ENCODE measurements at regions not wholly inside any gene's neighbourhood (a gene's known extent, or its start where the extent isn't known, plus 50 kb on each side); places are given as distances from the start of the nearest gene placed in this dataset.
A peak's percentile ranks its signal among the peaks of the same experiment; 100 is the strongest.

DNA sequence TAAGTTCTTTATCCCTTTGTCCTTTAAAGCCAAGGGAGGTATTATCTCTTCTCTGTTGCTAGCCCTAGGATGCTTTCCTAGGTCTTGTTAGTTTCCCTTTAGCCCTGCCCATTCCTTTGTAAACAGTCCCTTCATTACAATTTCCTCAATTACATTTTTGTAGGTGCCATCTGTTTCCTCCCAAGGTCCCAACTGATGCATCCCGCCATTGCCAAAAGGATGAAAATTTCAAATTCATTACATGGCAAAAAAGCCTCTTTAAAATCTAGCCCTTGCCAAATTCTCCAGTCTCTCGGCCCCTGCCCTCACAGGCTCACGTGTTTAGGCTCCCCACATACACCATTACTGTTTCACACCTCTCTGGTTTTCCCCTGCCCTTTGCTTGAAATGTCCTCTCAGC is 151.9 kb upstream of the C1orf87 start:
- POLR2A ChIA-PET (ENCODE audit: partially characterized antibody) = interaction anchor here (0.7 kb wide), 1 partner anchor 99 kb away, joined by 3 read pairs; no protein-coding TSS in a partner anchor
- 0 out of 2 replicates have a peak overlapping the region, but pooled peaks have one; percentile 6 for H2AFZ ChIP-seq (ENCODE audit: low read length)
- 84% methylated on average over 3 of the region's 3 CpGs; no CpG with 5 or more reads in 1 of the 2 experiments for WGBS, 2 experiments (ENCODE audit: extremely low coverage in 1 of 2, insufficient coverage in 1 of 2, insufficient read length in 1 of 2, insufficient replicate concordance in 2 of 2, low coverage in 1 of 2, low lambda C conversion rate in 2 of 2, missing lambda C conversion rate in 1 of 2)

More for the DNA sequence above, 151.9 kb upstream of the C1orf87 start:
- Histone ChIP-seq H3K27ac (ENCODE audit: low read depth, low read length) (no peak overlapping the region), H3K9me3 (ENCODE audit: insufficient read depth in 2 of 2, low read depth in 1 of 2, low read length in 1 of 2) (no peaks in the 10 kb centered on the region), H3K18ac (ENCODE audit: extremely low read depth, low read length) (no peak overlapping the region), H2BK5ac (ENCODE audit: low read depth, low read length) (no peak overlapping the region), H3K23me2 (ENCODE audit: low read depth, low read length) (no peaks in the 10 kb centered on the region), H3K79me1 (ENCODE audit: low read depth, low read length) (no peaks in the 10 kb centered on the region), H3K36me3 (ENCODE audit: control insufficient read depth in 2 of 4, insufficient read depth in 4 of 4, low read length in 3 of 4) (no peaks in the 10 kb centered on the region), H3K4me2 (ENCODE audit: insufficient read depth in 1 of 2, low read depth in 2 of 2, low read length in 2 of 2) (no peak overlapping the region), H3K4ac (replicated peaks; ENCODE audit: insufficient read length, low read depth, low read length) (no peak overlapping the region), H3K27me3 (replicated peaks in 1 of 4; ENCODE audit: control insufficient read depth in 3 of 4, extremely low read depth in 1 of 4, insufficient read depth in 3 of 4, low read length in 3 of 4) (no peaks in the 10 kb centered on the region), H3K14ac (ENCODE audit: insufficient read length) (no peak overlapping the region), H4K20me1 (replicated peaks in 1 of 2; ENCODE audit: control insufficient read depth in 1 of 2, insufficient read depth in 2 of 2, low read length in 2 of 2) (no peaks in the 10 kb centered on the region), H2BK20ac (ENCODE audit: low read length) (no peak overlapping the region), H3K79me2 (ENCODE audit: control insufficient read depth in 1 of 2, insufficient read depth in 2 of 2, low read length in 2 of 2) (no peaks in the 10 kb centered on the region), H3K23ac (ENCODE audit: insufficient read length) (no peak overlapping the region), H2AK5ac (ENCODE audit: low read depth, low read length) (no peak overlapping the region), H4K91ac (replicated peaks; ENCODE audit: insufficient read length, low read length) (no peak overlapping the region), H4K8ac (ENCODE audit: extremely low read depth, insufficient read depth, low read length) (no peak overlapping the region), H3K4me1 (replicated peaks in 1 of 4; ENCODE audit: control insufficient read depth in 3 of 4, insufficient read depth in 4 of 4, low read length in 3 of 4) (no peaks in the 10 kb centered on the region), H2BK15ac (ENCODE audit: low read length) (no peak overlapping the region), H3K4me3 (ENCODE audit: extremely low read depth in 1 of 4, insufficient read depth in 2 of 4, low read depth in 3 of 4, low read length in 4 of 4) (no peak overlapping the region), H3K56ac (replicated peaks; ENCODE audit: insufficient read length, low read depth, low read length) (no peak overlapping the region), H3K9ac (replicated peaks in 1 of 4; ENCODE audit: extremely low read depth in 1 of 4, low read depth in 3 of 4, low read length in 3 of 4) (no peak overlapping the region), H2BK12ac (ENCODE audit: low read depth, low read length) (no peak overlapping the region), H4K5ac (ENCODE audit: insufficient read length, low read depth, low read length) (no peak overlapping the region), H2BK120ac (replicated peaks; ENCODE audit: low read depth, low read length) (no peak overlapping the region)
- no peak for FAIRE-seq
- no peak for DNase-seq (ENCODE audit: low read depth in 1 of 2, low spot score in 2 of 2)
- CTCF ChIA-PET (ENCODE audit: partially characterized antibody) = interaction anchor here (0.7 kb wide), 1 partner anchor 969 kb away, joined by 3 read pairs; no protein-coding TSS in a partner anchor
- TF ChIP-seq SP4 (IDR thresholded peaks at IDR 0.05; ENCODE audit: low read length) (no peak), YY1 (IDR thresholded peaks at IDR 0.05; ENCODE audit: low read depth, low read length) (no peak), ASH2L (IDR thresholded peaks at IDR 0.05; ENCODE audit: low read length) (no peak), CHD2 (IDR thresholded peaks at IDR 0.05; ENCODE audit: low read length) (no peak)
- TF ChIP-seq, protein P1, sequence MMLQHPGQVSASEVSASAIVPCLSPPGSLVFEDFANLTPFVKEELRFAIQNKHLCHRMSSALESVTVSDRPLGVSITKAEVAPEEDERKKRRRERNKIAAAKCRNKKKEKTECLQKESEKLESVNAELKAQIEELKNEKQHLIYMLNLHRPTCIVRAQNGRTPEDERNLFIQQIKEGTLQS (IDR thresholded peaks at IDR 0.05; ENCODE audit: insufficient read depth, low read depth, low read length) = no peak
